GM10248 (cell line): ENCODE measurements at regions not wholly inside any gene's neighbourhood (a gene's known extent, or its start where the extent isn't known, plus 50 kb on each side); places are given as distances from the start of the nearest gene placed in this dataset.

Experiments used
- CTCF ChIA-PET: fragments of 300-600 bp; sonication (Branson Sonifier 250); formaldehyde crosslinking; extraction: SDS; loops from one replicate; lab custom pipeline; 2021; ENCODE audit warnings: antibody characterized with exemption; lab: Yijun Ruan, JAX
- POLR2A ChIA-PET: fragments of 350-650 bp; sonication (Branson Sonifier 250); formaldehyde crosslinking; extraction: SDS; loops from one replicate; lab custom pipeline; 2020; ENCODE audit warnings: antibody characterized with exemption; lab: Yijun Ruan, JAX
- DNase-seq: peaks from one replicate; pipeline ENCODE4 v3.0.0; 2012; ENCODE audit errors: extremely low spot score
- TF ChIP-seq, protein P1 (sequence below): IDR thresholded peaks from 2 replicates; pipeline ENCODE4 v1.5.1; 2012; ENCODE audit warnings: mild to moderate bottlenecking, low read depth; ENCODE audit errors: extremely low read depth, missing control alignments, control extremely low read depth

DNA sequence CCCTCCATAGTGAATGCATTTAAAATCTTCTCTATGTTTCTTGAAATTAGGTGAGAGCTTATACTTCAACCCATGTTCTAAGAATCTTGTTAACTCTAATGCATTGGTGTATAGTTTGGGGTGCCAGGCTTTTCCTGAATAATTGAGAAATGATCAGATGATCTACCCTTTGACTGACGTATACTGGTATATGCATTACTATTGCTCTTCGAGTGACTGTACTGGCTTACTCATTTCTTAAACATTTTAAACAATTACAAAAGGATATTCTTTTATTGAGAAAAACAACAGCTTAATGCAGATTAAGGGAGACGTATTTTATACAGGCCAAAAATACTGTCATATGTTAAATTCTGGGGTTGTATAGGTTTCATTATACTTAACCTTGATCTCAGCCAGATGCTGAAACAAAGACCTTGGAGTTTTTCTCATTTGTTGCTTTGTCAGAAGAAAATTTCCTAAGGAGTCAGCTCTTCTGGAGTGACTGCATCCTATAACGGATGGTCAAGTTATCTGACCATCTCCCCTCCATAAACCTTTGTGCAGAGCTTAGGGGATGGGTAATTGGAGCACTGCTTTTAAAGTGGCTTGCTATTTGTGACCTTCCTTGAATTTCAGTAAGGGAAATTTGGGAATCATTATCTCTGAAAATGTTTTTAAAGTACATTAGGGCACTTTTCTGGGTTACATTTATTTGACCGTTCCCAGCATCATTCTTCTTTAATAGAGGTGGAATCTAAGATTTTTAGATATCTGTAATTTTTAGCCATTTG is 507.6 kb downstream of the PCNX1 start:
- TF ChIP-seq, protein P1, sequence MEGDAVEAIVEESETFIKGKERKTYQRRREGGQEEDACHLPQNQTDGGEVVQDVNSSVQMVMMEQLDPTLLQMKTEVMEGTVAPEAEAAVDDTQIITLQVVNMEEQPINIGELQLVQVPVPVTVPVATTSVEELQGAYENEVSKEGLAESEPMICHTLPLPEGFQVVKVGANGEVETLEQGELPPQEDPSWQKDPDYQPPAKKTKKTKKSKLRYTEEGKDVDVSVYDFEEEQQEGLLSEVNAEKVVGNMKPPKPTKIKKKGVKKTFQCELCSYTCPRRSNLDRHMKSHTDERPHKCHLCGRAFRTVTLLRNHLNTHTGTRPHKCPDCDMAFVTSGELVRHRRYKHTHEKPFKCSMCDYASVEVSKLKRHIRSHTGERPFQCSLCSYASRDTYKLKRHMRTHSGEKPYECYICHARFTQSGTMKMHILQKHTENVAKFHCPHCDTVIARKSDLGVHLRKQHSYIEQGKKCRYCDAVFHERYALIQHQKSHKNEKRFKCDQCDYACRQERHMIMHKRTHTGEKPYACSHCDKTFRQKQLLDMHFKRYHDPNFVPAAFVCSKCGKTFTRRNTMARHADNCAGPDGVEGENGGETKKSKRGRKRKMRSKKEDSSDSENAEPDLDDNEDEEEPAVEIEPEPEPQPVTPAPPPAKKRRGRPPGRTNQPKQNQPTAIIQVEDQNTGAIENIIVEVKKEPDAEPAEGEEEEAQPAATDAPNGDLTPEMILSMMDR = no peak
- POLR2A ChIA-PET = no interaction called here
- DNase-seq = no peak
- CTCF ChIA-PET = interaction anchor here (1.0 to 3.0 kb wide), 3 partner anchors 11 to 35 kb away, joined by 3 to 13 read pairs (median 4); no protein-coding TSS in a partner anchor

DNA sequence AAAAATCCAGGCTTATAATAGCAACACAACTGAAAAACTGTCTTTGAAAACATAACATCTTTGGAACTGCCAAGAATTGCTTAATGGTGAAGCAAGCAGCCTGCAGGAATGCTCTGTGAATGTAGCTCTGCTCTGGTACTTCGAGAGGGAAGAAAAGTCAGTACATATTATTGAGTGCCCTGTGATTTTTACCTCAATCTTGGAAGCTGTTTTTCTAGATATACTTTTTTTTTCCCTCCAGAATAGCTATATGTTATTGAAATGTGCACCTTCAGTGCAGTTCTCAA is 508.1 kb downstream of the PCNX1 start:
- DNase-seq = no peak
- ChIA-PET POLR2A (no interaction called here), CTCF (interaction anchor here (1.1 to 3.0 kb wide), 2 partner anchors 11 to 19 kb away, joined by 3 to 13 read pairs; no protein-coding TSS in a partner anchor)
- TF ChIP-seq, protein P1 = no peak

DNA sequence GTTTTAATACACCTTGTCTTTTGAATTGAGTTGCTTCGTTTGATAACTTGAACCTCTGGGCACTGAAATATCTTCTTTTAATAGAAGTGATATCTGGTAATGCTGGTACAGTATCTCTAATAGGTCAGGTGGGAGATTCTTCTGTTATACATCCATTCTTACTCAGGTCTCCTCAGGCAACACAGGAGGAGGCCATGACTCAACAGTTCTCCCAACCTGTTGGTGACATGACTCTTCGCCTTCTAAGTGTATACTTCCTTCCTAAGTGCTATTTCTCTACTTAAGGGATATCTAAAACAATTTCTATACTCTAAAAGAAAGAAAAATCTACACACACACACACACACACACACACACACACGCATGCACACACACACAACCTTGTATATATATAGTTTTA is 509.1 kb downstream of the PCNX1 start:
- POLR2A ChIA-PET = no interaction called here
- TF ChIP-seq, protein P1 = no peak
- CTCF ChIA-PET = interaction anchor here (1.1 to 3.0 kb wide), 2 partner anchors 12 to 18 kb away, joined by 3 to 13 read pairs; no protein-coding TSS in a partner anchor
- DNase-seq = no peak

DNA sequence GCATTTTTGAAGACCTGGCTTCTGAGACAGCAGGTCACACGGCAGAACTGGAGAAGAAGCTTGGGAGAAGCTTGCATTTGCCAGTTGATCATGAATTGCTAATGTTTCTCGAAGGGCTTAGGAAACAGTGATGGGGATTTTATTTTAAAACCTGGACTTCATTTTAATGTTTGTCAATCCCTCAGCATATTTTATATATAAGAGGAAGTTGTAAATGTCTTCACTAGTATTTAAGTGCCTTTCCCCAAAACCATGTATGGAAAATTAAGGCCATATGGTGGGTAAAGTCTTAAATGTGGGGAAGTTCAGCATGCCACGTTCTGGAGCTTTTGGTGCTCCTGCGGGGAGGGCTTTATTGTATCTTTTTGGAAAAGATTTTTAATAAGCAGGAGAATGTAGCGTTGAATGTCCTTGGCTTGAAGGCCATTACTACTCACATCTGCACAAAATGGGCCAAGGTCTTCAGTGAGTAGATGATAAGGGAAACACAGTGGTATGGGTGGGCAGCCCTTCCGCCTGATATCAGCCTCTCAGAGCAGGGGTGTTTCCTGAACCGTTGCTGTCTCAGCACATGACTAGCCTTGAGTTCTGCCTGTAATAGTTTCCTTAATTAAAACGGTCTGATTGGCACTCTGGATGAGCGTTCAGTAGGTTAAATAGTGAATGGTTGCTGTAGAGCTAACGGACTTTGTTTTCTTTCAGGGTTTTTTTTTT is 511.4 kb downstream of the PCNX1 start:
- DNase-seq = no peak
- ChIA-PET CTCF (interaction anchor here (1.2 to 1.5 kb wide), 2 partner anchors 10 to 14 kb away, joined by 4 to 5 read pairs; no protein-coding TSS in a partner anchor), POLR2A (no interaction called here)
- TF ChIP-seq, protein P1 = no peak

DNA sequence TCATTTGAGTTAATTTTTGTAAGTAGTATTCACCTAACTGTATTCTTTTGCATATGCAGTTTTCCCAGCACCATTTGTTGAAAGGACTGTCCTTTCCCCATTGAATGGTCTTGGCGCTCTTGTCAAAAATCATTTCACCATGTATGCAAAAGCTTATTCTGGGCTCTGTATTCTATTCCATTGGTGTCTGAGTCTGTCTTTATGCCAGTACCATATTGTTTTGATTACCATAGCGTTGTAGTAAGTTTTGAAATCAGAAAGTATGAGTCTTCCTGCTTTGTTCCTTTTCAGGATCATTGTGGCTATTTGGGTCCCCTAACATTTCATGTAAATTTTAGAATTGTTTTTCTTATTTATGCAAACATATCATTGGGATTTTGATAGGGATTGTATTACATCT is 508.7 kb upstream of the RGS6 start:
- ChIA-PET POLR2A (no interaction called here), CTCF (interaction anchor here (1.0 kb wide), 1 partner anchor 31 kb away, joined by 3 read pairs; no protein-coding TSS in a partner anchor)
- TF ChIP-seq, protein P1 = no peak
- no peak for DNase-seq

DNA sequence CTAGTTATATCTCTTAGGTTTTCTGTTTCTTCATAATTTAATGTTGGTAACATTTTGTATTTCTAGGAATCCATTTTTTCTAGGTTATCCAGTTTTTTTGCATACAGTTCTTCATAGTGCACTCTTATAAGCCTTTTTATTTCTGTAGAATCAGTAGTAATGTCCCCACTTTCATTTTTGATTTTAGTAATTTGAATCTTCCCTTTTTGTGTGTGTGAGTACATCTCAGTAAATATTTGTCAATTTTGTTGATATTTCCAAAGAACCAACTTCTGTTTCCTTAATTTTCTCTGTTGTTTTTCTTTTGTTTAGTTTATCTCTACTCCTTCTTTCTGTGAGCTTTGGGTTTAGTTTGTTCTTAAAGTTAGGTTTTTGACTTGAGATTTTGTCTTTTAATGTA is 507.3 kb upstream of the RGS6 start:
- TF ChIP-seq, protein P1 = no peak
- ChIA-PET CTCF (no interaction called here), POLR2A (no interaction called here)
- no peak for DNase-seq
